H1 (cell line): ENCODE measurements at regions not wholly inside any gene's neighbourhood (a gene's known extent, or its start where the extent isn't known, plus 50 kb on each side); places are given as distances from the start of the nearest gene placed in this dataset.

Source experiments
- CTCF ChIA-PET: fragments of 300-600 bp; sonication (Branson Sonifier 250); formaldehyde crosslinking; loops from one replicate; lab custom pipeline; 2021; ENCODE audit not compliant: partially characterized antibody; lab: Charles Lee
- POLR2A ChIA-PET: fragments of 300-600 bp; sonication (Branson Sonifier 250); formaldehyde crosslinking; loops from one replicate; lab custom pipeline; 2021; ENCODE audit warnings: inconsistent platforms; ENCODE audit not compliant: partially characterized antibody; lab: Charles Lee
- DNase-seq, 2 experiments: peaks; one replicate each; pipeline versions ENCODE4 v3.0.0 to v3.0.0-alpha.2; 2010 to 2022; ENCODE audit warnings: low spot score in 2 of 2, low read depth in 1 of 2, mixed read lengths in 1 of 2
- FAIRE-seq: peaks from 2 replicates; lab custom pipeline; 2011; peaks lifted over from hg19 to GRCh38; lab: Jason Lieb, UNC
- H2AFZ ChIP-seq: 2 replicates; pipeline ENCODE4 v1.8.1; 2012; ENCODE audit warnings: low read length, inconsistent platforms
- H2AK5ac ChIP-seq: 2 replicates; pipeline ENCODE4 v1.6.1; 2013; ENCODE audit warnings: low read depth, low read length
- H2BK120ac ChIP-seq: replicated peaks from 2 replicates; pipeline ENCODE3; 2013; ENCODE audit warnings: low read depth, low read length, inconsistent platforms
- H2BK12ac ChIP-seq: 2 replicates; pipeline ENCODE4 v1.6.1; 2013; ENCODE audit warnings: low read depth, low read length
- H2BK15ac ChIP-seq: 2 replicates; pipeline ENCODE4 v1.6.1; 2013; ENCODE audit warnings: low read length
- H2BK20ac ChIP-seq: 2 replicates; pipeline ENCODE4 v1.6.1; 2013; ENCODE audit warnings: low read length
- H2BK5ac ChIP-seq: 2 replicates; pipeline ENCODE4 v1.6.1; 2013; ENCODE audit warnings: low read depth, low read length
- H3K14ac ChIP-seq: 2 replicates; pipeline ENCODE4 v1.6.1; 2013; ENCODE audit warnings: inconsistent platforms; ENCODE audit not compliant: insufficient read length
- H3K18ac ChIP-seq: 2 replicates; pipeline ENCODE4 v1.6.1; 2013; ENCODE audit warnings: low read length; ENCODE audit errors: extremely low read depth
- H3K23ac ChIP-seq: 2 replicates; pipeline ENCODE4 v1.6.1; 2013; ENCODE audit warnings: inconsistent platforms; ENCODE audit not compliant: insufficient read length
- H3K23me2 ChIP-seq: 2 replicates; pipeline ENCODE4 v1.6.1; 2013; ENCODE audit warnings: low read depth, low read length
- H3K27ac ChIP-seq: 2 replicates; pipeline ENCODE4 v1.6.1; 2011; ENCODE audit warnings: low read depth, low read length, inconsistent platforms
- H3K27me3 ChIP-seq, 4 experiments: replicated peaks in 1 of 4; 1 replicate in 1 of 4; 2 replicates in 3 of 4; pipeline versions ENCODE4 v1.6.1 to v1.8.1; 2011 to 2013; ENCODE audit warnings: low read length in 3 of 4, mild to moderate bottlenecking in 3 of 4, inconsistent platforms in 2 of 4, mixed read lengths in 2 of 4, moderate library complexity in 1 of 4; ENCODE audit not compliant: control insufficient read depth in 3 of 4, insufficient read depth in 3 of 4; ENCODE audit errors: extremely low read depth in 1 of 4
- H3K36me3 ChIP-seq, 4 experiments: 2 replicates each; pipeline versions ENCODE4 v1.6.1 to v1.8.1; 2011 to 2013; ENCODE audit warnings: mild to moderate bottlenecking in 4 of 4, low read length in 3 of 4, moderate library complexity in 2 of 4, control low read depth in 1 of 4, inconsistent platforms in 1 of 4; ENCODE audit not compliant: insufficient read depth in 4 of 4, control insufficient read depth in 2 of 4
- H3K4ac ChIP-seq: replicated peaks from 2 replicates; pipeline ENCODE3; 2013; ENCODE audit warnings: low read length, low read depth, mixed read lengths, inconsistent platforms; ENCODE audit not compliant: insufficient read length
- H3K4me1 ChIP-seq, 4 experiments: replicated peaks in 1 of 4; 1 replicate in 1 of 4; 2 replicates in 3 of 4; pipeline versions ENCODE4 v1.6.1 to v1.8.1; 2011 to 2013; ENCODE audit warnings: low read length in 3 of 4, inconsistent platforms in 2 of 4, mixed read lengths in 1 of 4; ENCODE audit not compliant: insufficient read depth in 4 of 4, control insufficient read depth in 3 of 4
- H3K4me2 ChIP-seq, 2 experiments: 2 replicates each; pipeline versions ENCODE4 v1.6.1 to v1.8.1; 2011 to 2013; ENCODE audit warnings: low read depth in 2 of 2, low read length in 2 of 2, control low read depth in 1 of 2, inconsistent platforms in 1 of 2, mild to moderate bottlenecking in 1 of 2; ENCODE audit not compliant: insufficient read depth in 1 of 2
- H3K4me3 ChIP-seq, 4 experiments: fragments of 200-600, 300-600 bp in 1 of 4; sonication (generic), shearing (Covaris generic), sonication (Bioruptor Twin) in 1 of 4; 2 replicates each; pipeline versions ENCODE4 v1.5.1 to v1.8.1; 2011 to 2016; ENCODE audit warnings: low read length in 4 of 4, low read depth in 3 of 4, control low read depth in 2 of 4, inconsistent platforms in 2 of 4, mild to moderate bottlenecking in 2 of 4, mixed read lengths in 1 of 4, moderate library complexity in 1 of 4; ENCODE audit not compliant: insufficient read depth in 2 of 4; ENCODE audit errors: extremely low read depth in 1 of 4
- H3K56ac ChIP-seq: replicated peaks from 2 replicates; pipeline ENCODE3; 2013; ENCODE audit warnings: low read depth, mild to moderate bottlenecking, mixed read lengths, low read length, inconsistent platforms; ENCODE audit not compliant: insufficient read length
- H3K79me1 ChIP-seq: 2 replicates; pipeline ENCODE4 v1.6.1; 2013; ENCODE audit warnings: low read depth, low read length, control low read depth
- H3K79me2 ChIP-seq, 2 experiments: 2 replicates each; pipeline versions ENCODE4 v1.6.1 to v1.8.1; 2012 to 2013; ENCODE audit warnings: low read length in 2 of 2, mild to moderate bottlenecking in 2 of 2, inconsistent platforms in 1 of 2; ENCODE audit not compliant: insufficient read depth in 2 of 2, control insufficient read depth in 1 of 2
- H3K9ac ChIP-seq, 4 experiments: replicated peaks in 1 of 4; 1 replicate in 1 of 4; 2 replicates in 3 of 4; pipeline versions ENCODE4 v1.6.1 to v1.8.1; 2011 to 2013; ENCODE audit warnings: low read depth in 3 of 4, low read length in 3 of 4, control low read depth in 2 of 4, mild to moderate bottlenecking in 2 of 4, moderate library complexity in 2 of 4, inconsistent platforms in 1 of 4; ENCODE audit errors: extremely low read depth in 1 of 4
- H3K9me3 ChIP-seq, 2 experiments: 2 replicates each; pipeline versions ENCODE4 v1.6.1 to v1.8.1; 2012 to 2013; ENCODE audit warnings: mild to moderate bottlenecking in 2 of 2, moderate library complexity in 2 of 2, control low read depth in 1 of 2, inconsistent platforms in 1 of 2, low read depth in 1 of 2, low read length in 1 of 2, mixed read lengths in 1 of 2; ENCODE audit not compliant: insufficient read depth in 2 of 2
- H4K20me1 ChIP-seq, 2 experiments: replicated peaks in 1 of 2; 2 replicates each; pipeline versions ENCODE3 to v1.8.1; 2011 to 2013; ENCODE audit warnings: inconsistent platforms in 2 of 2, low read length in 2 of 2, mild to moderate bottlenecking in 1 of 2; ENCODE audit not compliant: insufficient read depth in 2 of 2, control insufficient read depth in 1 of 2
- H4K5ac ChIP-seq: 2 replicates; pipeline ENCODE4 v1.6.1; 2013; ENCODE audit warnings: low read length, low read depth, mixed read lengths, inconsistent platforms; ENCODE audit not compliant: insufficient read length
- H4K8ac ChIP-seq: 2 replicates; pipeline ENCODE4 v1.8.0; 2013; ENCODE audit warnings: mild to moderate bottlenecking, moderate library complexity, low read length, inconsistent platforms; ENCODE audit not compliant: insufficient read depth; ENCODE audit errors: extremely low read depth
- H4K91ac ChIP-seq: replicated peaks from 2 replicates; pipeline ENCODE3; 2013; ENCODE audit warnings: low read length, mixed read lengths, inconsistent platforms; ENCODE audit not compliant: insufficient read length
- CBX5 ChIP-seq: fragments of 300-800, 300-1000 bp; sonication (generic); IDR thresholded peaks from 2 replicates; pipeline ENCODE4 v1.7.1; 2016; ENCODE audit warnings: antibody characterized with exemption, low read length, low read depth
- CEBPB ChIP-seq: IDR thresholded peaks from 2 replicates; pipeline ENCODE4 v1.6.1; 2012; ENCODE audit warnings: low read depth, low read length
- JUN ChIP-seq: IDR thresholded peaks from 2 replicates; pipeline ENCODE4 v1.6.1; 2011; ENCODE audit warnings: low read depth, mild to moderate bottlenecking, improper control_type of control experiment, low read length
- NRF1 ChIP-seq: IDR thresholded peaks from 2 replicates; pipeline ENCODE4 v1.6.1; 2011; ENCODE audit warnings: mild to moderate bottlenecking, low read depth, low read length, improper control_type of control experiment
- PHF8 ChIP-seq: fragments of 200-600 bp; sonication (generic); conservative IDR thresholded peaks from 2 replicates; pipeline ENCODE4 v1.7.1; 2012; ENCODE audit warnings: low read depth, mild to moderate bottlenecking, inconsistent platforms, low read length, moderate library complexity
- POLR2A ChIP-seq, 2 experiments: IDR thresholded peaks; 1 replicate in 1 of 2; 2 replicates in 1 of 2; pipeline ENCODE4 v1.6.1; 2011; ENCODE audit warnings: low read depth in 2 of 2, low read length in 2 of 2, mild to moderate bottlenecking in 2 of 2; ENCODE audit errors: control extremely low read depth in 1 of 2
- RAD21 ChIP-seq, 2 experiments: IDR thresholded peaks in 1 of 2; conservative IDR thresholded peaks in 1 of 2; 2 replicates each; pipeline ENCODE4 v1.6.1; 2011; ENCODE audit warnings: low read depth in 2 of 2, low read length in 2 of 2, improper control_type of control experiment in 1 of 2, inconsistent platforms in 1 of 2, mild to moderate bottlenecking in 1 of 2, moderate library complexity in 1 of 2
- SAP30 ChIP-seq: fragments of 300-600 bp; sonication (generic); IDR thresholded peaks from 2 replicates; pipeline ENCODE4 v1.7.1; 2012; ENCODE audit warnings: low read length, moderate library complexity, mild to moderate bottlenecking, inconsistent platforms; ENCODE audit not compliant: insufficient read depth, insufficient replicate concordance
- SIRT6 ChIP-seq: IDR thresholded peaks from one replicate; pipeline ENCODE4 v1.7.1; 2012; ENCODE audit warnings: low read length, inconsistent platforms
- SP4 ChIP-seq: IDR thresholded peaks from 2 replicates; pipeline ENCODE4 v1.6.1; 2012; ENCODE audit warnings: low read length, inconsistent platforms
- TBP ChIP-seq: IDR thresholded peaks from 2 replicates; pipeline ENCODE4 v1.6.1; 2011; ENCODE audit warnings: low read depth, low read length, improper control_type of control experiment
- TEAD4 ChIP-seq: IDR thresholded peaks from 2 replicates; pipeline ENCODE4 v1.6.1; 2012; ENCODE audit warnings: low read depth, low read length, inconsistent platforms, mixed read lengths
- WGBS, 2 experiments: shearing (Covaris generic) in 1 of 2; methylation state at CpG; one replicate each; pipeline versions ENCODE4 v1.1.6 to v1.1.7; 2013 to 2015; ENCODE audit warnings: low lambda C conversion rate in 2 of 2, mixed read lengths in 2 of 2, inconsistent platforms in 1 of 2, low coverage in 1 of 2, missing lambda C conversion rate in 1 of 2; ENCODE audit not compliant: insufficient replicate concordance in 2 of 2, insufficient coverage in 1 of 2, insufficient read length in 1 of 2; ENCODE audit errors: extremely low coverage in 1 of 2, missing lambda C conversion rate in 1 of 2; 5-methylcytosine and 5-hydroxymethylcytosine counted together

DNA sequence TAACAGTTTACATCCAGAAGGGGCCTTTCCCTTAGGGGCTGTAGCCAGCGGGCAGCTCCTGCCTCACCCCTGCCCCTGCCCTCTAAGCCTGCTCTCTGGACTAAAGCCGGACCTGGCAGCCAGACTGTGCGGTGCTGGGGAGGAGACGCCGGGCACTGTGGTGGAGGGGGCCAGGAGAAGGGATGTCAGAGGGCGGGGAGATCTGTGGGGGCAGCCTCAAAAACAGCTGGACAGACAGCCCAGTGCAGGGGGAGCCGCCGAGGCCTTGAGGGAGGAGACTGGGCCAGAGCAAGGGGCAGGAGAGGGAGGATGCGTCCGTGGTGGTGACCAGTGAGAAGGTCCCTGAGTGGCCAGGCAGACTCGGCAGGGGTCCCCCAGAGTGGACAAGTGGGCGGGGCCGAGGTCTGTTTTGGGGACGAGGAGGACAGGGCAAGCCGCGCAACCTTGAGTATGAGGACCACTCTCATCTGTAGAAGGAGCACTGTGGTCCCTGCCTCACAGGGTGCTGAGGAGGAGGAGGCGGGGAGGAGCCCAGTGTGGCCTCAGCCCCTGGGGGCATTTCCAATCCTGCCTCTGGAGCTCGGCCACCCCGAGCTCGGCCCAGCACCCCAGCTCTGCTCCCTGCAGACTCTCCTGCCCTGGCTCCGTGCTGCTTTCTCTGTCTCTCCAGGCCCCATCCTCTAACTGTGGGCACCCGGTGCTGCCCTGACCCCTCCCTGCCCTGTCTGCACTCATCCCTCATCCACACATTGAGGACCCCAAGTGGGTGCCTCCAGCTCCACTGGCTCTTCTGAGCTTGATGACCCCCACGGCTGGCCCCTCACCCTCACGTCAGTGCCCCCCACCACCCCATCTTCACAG, 59.2 kb upstream of the NKX1-1 start:
- no peak overlapping the region for H4K5ac ChIP-seq
- no peak overlapping the region for H2BK15ac ChIP-seq
- no peak overlapping the region for H3K4ac ChIP-seq
- no peak overlapping the region; the same call in 1 of the 2 replicates for H3K18ac ChIP-seq
- H4K8ac ChIP-seq = peak overlapping the region; percentile 68; the same call in 1 of the 2 replicates
- no peaks in the 10 kb centered on the region; a peak in 1 of 7 replicates for H3K27me3 ChIP-seq
- peaks cover 10% of the 10 kb centered on the region; the same call in 1 of the 2 replicates for H3K23me2 ChIP-seq
- no peak overlapping the region for H3K9ac ChIP-seq
- H2BK20ac ChIP-seq = no peak overlapping the region
- no peak overlapping the region for H2AFZ ChIP-seq
- H3K36me3 ChIP-seq = no peaks in the 10 kb centered on the region
- H3K23ac ChIP-seq = no peak overlapping the region
- H3K9me3 ChIP-seq = peaks cover 0 to 8% of the 10 kb centered on the region in 2 experiments; a peak in 2 of 4 replicates
- H3K4me3 ChIP-seq = no peak overlapping the region
- no peak overlapping the region for H3K14ac ChIP-seq
- H3K56ac ChIP-seq = no peak overlapping the region
- 84% methylated on average over 21 of the region's 24 CpGs; no CpG with 5 or more reads in 1 of the 2 experiments for WGBS, 2 experiments
- H3K4me2 ChIP-seq = no peak overlapping the region
- ChIA-PET CTCF (interaction anchor here (0.6 to 1.0 kb wide), 3 partner anchors 42 to 164 kb away, joined by 3 to 4 read pairs (median 3); no protein-coding TSS in a partner anchor), POLR2A (interaction anchor here (0.8 to 1.0 kb wide), 2 partner anchors 9 to 15 kb away, joined by 3 to 4 read pairs; no protein-coding TSS in a partner anchor)
- no peaks in the 10 kb centered on the region for H3K79me2 ChIP-seq
- FAIRE-seq = no peak
- no peak overlapping the region for H2BK12ac ChIP-seq
- no peak overlapping the region for H2AK5ac ChIP-seq
- H4K20me1 ChIP-seq = peaks cover 0 to 7% of the 10 kb centered on the region in 2 experiments
- H4K91ac ChIP-seq = no peak overlapping the region
- no peaks in the 10 kb centered on the region for H3K79me1 ChIP-seq
- peaks cover 0 to 5% (median under 1%) of the 10 kb centered on the region in 4 experiments; a peak in 3 of 7 replicates for H3K4me1 ChIP-seq
- no peak overlapping the region for H2BK120ac ChIP-seq
- H3K27ac ChIP-seq = no peak overlapping the region
- no peak for DNase-seq
- no peak overlapping the region for H2BK5ac ChIP-seq
- no peak for TF ChIP-seq CBX5
- no peak for TF ChIP-seq JUN
- TF ChIP-seq SP4 = no peak
- no peak for TF ChIP-seq TEAD4
- TF ChIP-seq NRF1 = no peak
- no peak for TF ChIP-seq SAP30
- no peak for TF ChIP-seq CEBPB
- no peak for TF ChIP-seq RAD21 (IDR thresholded peaks at IDR 0.05 in 1 of 2, conservative IDR thresholded peaks at IDR 0.05 in 1 of 2; ENCODE audit: low read depth in 2 of 2, low read length in 2 of 2)
- no peak for TF ChIP-seq PHF8
- TF ChIP-seq SIRT6 = no peak
- no peak for TF ChIP-seq TBP
- TF ChIP-seq POLR2A (IDR thresholded peaks at IDR 0.05; ENCODE audit: control extremely low read depth in 1 of 2, low read depth in 2 of 2, low read length in 2 of 2) = no peak
